Gastrocnemius medialis (tissue), 4 donors: ENCODE measurements at regions not wholly inside any gene's neighbourhood (a gene's known extent, or its start where the extent isn't known, plus 50 kb on each side); places are given as distances from the start of the nearest gene placed in this dataset.

Experiments
- POLR2A ChIP-seq, 2 donors: fragments of 450-650 bp; IDR thresholded peaks; one replicate each; pipeline ENCODE4 v1.6.1; 2017; ENCODE audit warnings: antibody characterized with exemption in 2 of 2, mild to moderate bottlenecking in 2 of 2, moderate library complexity in 2 of 2
- TF ChIP-seq, protein P1 (sequence below), 5 experiments: fragments of 450-650 bp in 3 of 5; fragments of 200-600 bp in 2 of 5; sonication (generic) in 2 of 5; IDR thresholded peaks in 4 of 5; conservative IDR thresholded peaks in 1 of 5; 1 replicate in 4 of 5; 2 replicates in 1 of 5; pipeline ENCODE4 v1.5.1; 2016 to 2019; ENCODE audit warnings: antibody characterized with exemption in 5 of 5, mild to moderate bottlenecking in 3 of 5, moderate library complexity in 3 of 5

DNA sequence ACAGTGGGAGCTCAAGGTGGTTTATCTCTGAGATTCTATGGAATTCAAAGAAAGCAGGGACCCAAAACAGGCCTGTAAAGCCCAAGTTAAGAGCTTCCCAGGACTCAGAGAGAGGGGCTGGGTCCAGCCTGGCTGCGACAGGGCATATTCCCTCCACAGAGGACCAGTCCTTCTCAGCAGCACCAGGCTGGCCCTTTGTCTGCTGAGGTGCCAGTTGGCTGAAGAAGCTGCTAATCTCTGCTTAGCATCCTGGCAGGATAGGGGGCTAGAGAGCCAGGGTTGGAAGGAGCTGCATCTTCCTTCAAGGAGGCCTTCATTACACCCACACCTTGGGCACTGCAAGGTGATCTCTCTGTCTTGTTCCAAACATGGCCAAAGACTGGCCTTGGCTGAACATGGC lies 68.3 kb upstream of the TUNAR start:
- TF ChIP-seq, protein P1, sequence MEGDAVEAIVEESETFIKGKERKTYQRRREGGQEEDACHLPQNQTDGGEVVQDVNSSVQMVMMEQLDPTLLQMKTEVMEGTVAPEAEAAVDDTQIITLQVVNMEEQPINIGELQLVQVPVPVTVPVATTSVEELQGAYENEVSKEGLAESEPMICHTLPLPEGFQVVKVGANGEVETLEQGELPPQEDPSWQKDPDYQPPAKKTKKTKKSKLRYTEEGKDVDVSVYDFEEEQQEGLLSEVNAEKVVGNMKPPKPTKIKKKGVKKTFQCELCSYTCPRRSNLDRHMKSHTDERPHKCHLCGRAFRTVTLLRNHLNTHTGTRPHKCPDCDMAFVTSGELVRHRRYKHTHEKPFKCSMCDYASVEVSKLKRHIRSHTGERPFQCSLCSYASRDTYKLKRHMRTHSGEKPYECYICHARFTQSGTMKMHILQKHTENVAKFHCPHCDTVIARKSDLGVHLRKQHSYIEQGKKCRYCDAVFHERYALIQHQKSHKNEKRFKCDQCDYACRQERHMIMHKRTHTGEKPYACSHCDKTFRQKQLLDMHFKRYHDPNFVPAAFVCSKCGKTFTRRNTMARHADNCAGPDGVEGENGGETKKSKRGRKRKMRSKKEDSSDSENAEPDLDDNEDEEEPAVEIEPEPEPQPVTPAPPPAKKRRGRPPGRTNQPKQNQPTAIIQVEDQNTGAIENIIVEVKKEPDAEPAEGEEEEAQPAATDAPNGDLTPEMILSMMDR (IDR thresholded peaks at IDR 0.05 in 4 of 5, conservative IDR thresholded peaks at IDR 0.05 in 1 of 5) = no peak
- no peak for TF ChIP-seq POLR2A (IDR thresholded peaks at IDR 0.05)
